CD14-positive monocyte (primary cell): ENCODE measurements at regions not wholly inside any gene's neighbourhood (a gene's known extent, or its start where the extent isn't known, plus 50 kb on each side); places are given as distances from the start of the nearest gene placed in this dataset.

Experiments
- DNase-seq, 3 donors: peaks; one replicate each; pipeline ENCODE4 v3.0.0-alpha.2; 2011 to 2022
- H2AFZ ChIP-seq: 2 replicates; pipeline ENCODE4 v1.6.0; 2012; ENCODE audit warnings: mild to moderate bottlenecking, low read depth, low read length, inconsistent platforms; ENCODE audit not compliant: insufficient read depth, poor library complexity, severe bottlenecking
- H3K27ac ChIP-seq, 2 donors: 1 replicate in 1 of 2; 2 replicates in 1 of 2; pipeline ENCODE4 v1.5.1; 2012 to 2013; ENCODE audit warnings: low read length in 2 of 2, control low read depth in 1 of 2, inconsistent platforms in 1 of 2, low read depth in 1 of 2, mild to moderate bottlenecking in 1 of 2
- H3K27me3 ChIP-seq, 2 donors: one replicate each; pipeline versions ENCODE4 v1.6.0 to v1.6.1; 2011 to 2013; ENCODE audit warnings: low read length in 2 of 2; ENCODE audit not compliant: control insufficient read depth in 2 of 2, insufficient read depth in 2 of 2
- H3K36me3 ChIP-seq, 2 donors: replicated peaks in 1 of 2; 1 replicate in 1 of 2; 2 replicates in 1 of 2; pipeline versions ENCODE4 v1.5.1 to v1.6.1; 2012 to 2013; ENCODE audit warnings: low read length in 2 of 2, control low read depth in 1 of 2, inconsistent platforms in 1 of 2, mild to moderate bottlenecking in 1 of 2; ENCODE audit not compliant: insufficient read depth in 2 of 2, control insufficient read depth in 1 of 2
- H3K4me1 ChIP-seq, 2 donors: 1 replicate in 1 of 2; 2 replicates in 1 of 2; pipeline versions ENCODE4 v1.5.1 to v1.6.1; 2012 to 2013; ENCODE audit warnings: low read length in 2 of 2, control low read depth in 1 of 2, inconsistent platforms in 1 of 2, mild to moderate bottlenecking in 1 of 2, moderate library complexity in 1 of 2; ENCODE audit not compliant: insufficient read depth in 2 of 2, control insufficient read depth in 1 of 2
- H3K4me2 ChIP-seq: replicated peaks from 2 replicates; pipeline ENCODE3; 2012; ENCODE audit warnings: low read length, moderate library complexity, mild to moderate bottlenecking; ENCODE audit not compliant: poor library complexity, severe bottlenecking; ENCODE audit errors: extremely low read depth
- H3K4me3 ChIP-seq, 3 experiments: fragments of 200-600 bp in 1 of 3; sonication (generic) in 1 of 3; replicated peaks in 1 of 3; 1 replicate in 2 of 3; 2 replicates in 1 of 3; pipeline ENCODE4 v1.5.1; 2011 to 2013; ENCODE audit warnings: low read length in 3 of 3, mild to moderate bottlenecking in 3 of 3, control low read depth in 2 of 3, low read depth in 2 of 3, inconsistent platforms in 1 of 3, moderate library complexity in 1 of 3
- H3K79me2 ChIP-seq: 2 replicates; pipeline ENCODE4 v1.6.0; 2012; ENCODE audit warnings: mild to moderate bottlenecking, control low read depth, inconsistent platforms, low read length, moderate library complexity; ENCODE audit not compliant: insufficient read depth
- H3K9ac ChIP-seq: 2 replicates; pipeline ENCODE4 v1.6.0; 2017; ENCODE audit warnings: low read length, mild to moderate bottlenecking; ENCODE audit not compliant: insufficient read depth, poor library complexity, severe bottlenecking
- H3K9me3 ChIP-seq, 2 donors: replicated peaks in 1 of 2; 1 replicate in 1 of 2; 2 replicates in 1 of 2; pipeline versions ENCODE4 v1.5.1 to v1.6.1; 2012 to 2013; ENCODE audit warnings: low read length in 2 of 2, control low read depth in 1 of 2; ENCODE audit not compliant: control insufficient read depth in 1 of 2, insufficient read depth in 1 of 2
- H4K20me1 ChIP-seq: 2 replicates; pipeline ENCODE4 v1.6.0; 2012; ENCODE audit warnings: mild to moderate bottlenecking, low read length, control low read depth, moderate library complexity; ENCODE audit not compliant: insufficient read depth
- H3K27ac Mint-ChIP-seq, 7 donors: one replicate each; pipeline ENCODE4 v1.8.0; 2020; ENCODE audit warnings: mild to moderate bottlenecking in 7 of 7, mixed read lengths in 7 of 7, moderate library complexity in 6 of 7, inconsistent platforms in 2 of 7
- H3K27me3 Mint-ChIP-seq, 3 donors: one replicate each; pipeline ENCODE4 v1.8.0; 2021 to 2022; ENCODE audit warnings: low read depth in 3 of 3, mild to moderate bottlenecking in 3 of 3, mixed read lengths in 3 of 3, moderate library complexity in 3 of 3, inconsistent platforms in 1 of 3
- H3K36me3 Mint-ChIP-seq, 2 donors: one replicate each; pipeline ENCODE4 v1.8.0; 2020; ENCODE audit warnings: mixed read lengths in 2 of 2, inconsistent platforms in 1 of 2, mild to moderate bottlenecking in 1 of 2
- H3K4me1 Mint-ChIP-seq: one replicate; pipeline ENCODE4 v1.8.0; 2020; ENCODE audit warnings: mild to moderate bottlenecking, mixed read lengths
- H3K4me3 Mint-ChIP-seq, 2 donors: one replicate each; pipeline ENCODE4 v1.8.0; 2020; ENCODE audit warnings: mild to moderate bottlenecking in 2 of 2, mixed read lengths in 2 of 2, moderate library complexity in 1 of 2
- H3K9me3 Mint-ChIP-seq, 7 donors: one replicate each; pipeline ENCODE4 v1.8.0; 2020 to 2022; ENCODE audit warnings: mixed read lengths in 7 of 7, mild to moderate bottlenecking in 6 of 7, moderate library complexity in 6 of 7, inconsistent platforms in 2 of 7
- CTCF ChIP-seq: fragments of 200-600 bp; IDR thresholded peaks from one replicate; pipeline ENCODE4 v1.8.0; 2022; ENCODE audit warnings: antibody characterized with exemption, mild to moderate bottlenecking
- WGBS: methylation state at CpG from one replicate; pipeline ENCODE4 v1.1.5; 2013; ENCODE audit warnings: missing lambda C conversion rate; ENCODE audit not compliant: insufficient coverage; 5-methylcytosine and 5-hydroxymethylcytosine counted together
- intact Hi-C, 2 donors: fragments of 100-400 bp; cut with micrococcal nuclease; formaldehyde crosslinking; loops; one replicate each; pipeline versions ENCODE4 v1.15.0 to v1.15.1; 2023

- DNase-seq = no peak
- no peaks in the 10 kb centered on the region for H3K27me3 Mint-ChIP-seq
- H3K9me3 Mint-ChIP-seq = peaks cover 0 to 9% (median 5%) of the 10 kb centered on the region in 7 donors
- no peaks in the 10 kb centered on the region for H3K36me3 Mint-ChIP-seq
- no peaks in the 10 kb centered on the region for H3K4me1 ChIP-seq
- no CpG with 5 or more reads among the region's 1 CpG for WGBS
- H3K9ac ChIP-seq = no peak overlapping the region
- no peaks in the 10 kb centered on the region for H3K36me3 ChIP-seq
- no peaks in the 10 kb centered on the region for H3K9me3 ChIP-seq
- H3K79me2 ChIP-seq = no peaks in the 10 kb centered on the region
- no peak overlapping the region for H3K4me3 ChIP-seq
- no peak overlapping the region for H2AFZ ChIP-seq
- intact Hi-C loops = no loop called here
- H3K4me1 Mint-ChIP-seq = no peaks in the 10 kb centered on the region
- no peak overlapping the region for H3K27ac Mint-ChIP-seq
- H3K4me3 Mint-ChIP-seq = no peak overlapping the region
- no peak overlapping the region for H3K4me2 ChIP-seq
- H4K20me1 ChIP-seq = no peaks in the 10 kb centered on the region
- H3K27ac ChIP-seq = no peak overlapping the region
- H3K27me3 ChIP-seq = no peaks in the 10 kb centered on the region
- TF ChIP-seq CTCF = no peak
Measured at GRCh38 chr12:126437934-126438333, 1372.7 kb downstream of the AACS start.

GRCh38 chr12:126443977-126444376, 1378.7 kb downstream of the AACS start:
- Histone ChIP-seq H3K36me3 (no peaks in the 10 kb centered on the region), H3K9me3 (peaks cover 0 to 23% of the 10 kb centered on the region in 2 donors), H2AFZ (no peak overlapping the region), H3K4me2 (no peak overlapping the region), H3K27ac (no peak overlapping the region), H3K4me3 (no peak overlapping the region), H3K79me2 (no peaks in the 10 kb centered on the region), H4K20me1 (no peaks in the 10 kb centered on the region), H3K9ac (no peak overlapping the region), H3K4me1 (no peaks in the 10 kb centered on the region), H3K27me3 (no peaks in the 10 kb centered on the region)
- 92% methylated on average over 4 of the region's 7 CpGs for WGBS
- H3K4me3 Mint-ChIP-seq = no peak overlapping the region
- no peak for TF ChIP-seq CTCF
- H3K9me3 Mint-ChIP-seq = peaks cover 4 to 12% (median 7%) of the 10 kb centered on the region in 7 donors
- H3K36me3 Mint-ChIP-seq = no peaks in the 10 kb centered on the region
- no peaks in the 10 kb centered on the region for H3K4me1 Mint-ChIP-seq
- intact Hi-C loops = no loop called here
- DNase-seq = no peak
- no peak overlapping the region for H3K27ac Mint-ChIP-seq
- peaks cover 0 to 2% (median 0%) of the 10 kb centered on the region in 3 donors for H3K27me3 Mint-ChIP-seq
